ENCODE measurements at regions not wholly inside any gene's neighbourhood (a gene's known extent, or its start where the extent isn't known, plus 50 kb on each side); places are given as distances from the start of the nearest gene placed in this dataset.

DNA sequence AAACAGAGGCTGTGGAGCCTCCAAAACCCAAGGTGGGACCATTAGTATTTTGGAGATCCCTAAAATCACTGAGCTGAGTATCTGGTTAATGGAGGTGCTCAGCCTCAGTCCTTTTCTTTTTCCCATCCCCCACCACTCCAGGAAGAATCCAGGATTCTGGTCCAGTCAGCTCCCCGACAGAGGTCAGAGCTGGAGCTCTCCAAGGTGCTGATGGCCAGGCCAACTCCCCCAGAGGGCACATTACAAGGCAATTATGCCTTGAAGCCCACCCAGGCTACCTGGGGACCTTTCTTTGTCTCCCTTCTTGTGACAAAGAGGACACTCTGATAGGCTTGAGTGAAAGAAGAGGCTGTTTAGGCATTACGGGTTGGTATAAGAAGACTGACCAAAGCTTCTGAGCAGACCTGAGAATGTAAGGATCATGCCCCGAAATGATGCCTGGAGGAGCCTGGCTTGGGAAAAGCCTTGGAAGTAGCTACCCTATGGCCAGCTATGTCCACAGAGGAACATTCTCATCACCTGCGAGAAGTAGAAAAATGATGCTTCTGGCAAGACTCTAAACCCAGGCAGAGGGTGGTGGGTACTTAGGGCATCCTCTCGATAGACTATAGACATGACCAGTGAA, 102.5 kb upstream of the LDAH start:
- Mint-ChIP-seq H3K27ac (no peak overlapping the region), H3K4me1 (ENCODE audit: low read depth in 2 of 2) (no peaks in the 10 kb centered on the region), H3K9me3 (peaks cover 0 to 2% of the 10 kb centered on the region in 2 donors), H3K4me3 (no peak overlapping the region), H3K27me3 (peaks cover 9 to 31% of the 10 kb centered on the region in 2 donors), H3K36me3 (ENCODE audit: insufficient read depth) (no peaks in the 10 kb centered on the region)
- no peak for DNase-seq
- no peak for ATAC-seq (replicated peaks)

- Mint-ChIP-seq H3K27ac (no peak overlapping the region), H3K4me3 (no peak overlapping the region), H3K9me3 (no peaks in the 10 kb centered on the region), H3K36me3 (ENCODE audit: insufficient read depth) (no peaks in the 10 kb centered on the region), H3K4me1 (ENCODE audit: low read depth in 2 of 2) (peaks cover 0 to 2% of the 10 kb centered on the region in 2 donors), H3K27me3 (peaks cover 32 to 70% of the 10 kb centered on the region in 2 donors)
- ATAC-seq (replicated peaks) = no peak
- DNase-seq = no peak
Observed at GRCh38 chr2:20919297-20919800, 96.4 kb upstream of the LDAH start.

- Mint-ChIP-seq H3K27ac (no peak overlapping the region), H3K4me1 (ENCODE audit: low read depth in 2 of 2) (peaks cover 0 to 5% of the 10 kb centered on the region in 2 donors)
- ATAC-seq (replicated peaks) = no peak
Observed at GRCh38 chr2:20917719-20918572, 95.0 kb upstream of the LDAH start.

DNA sequence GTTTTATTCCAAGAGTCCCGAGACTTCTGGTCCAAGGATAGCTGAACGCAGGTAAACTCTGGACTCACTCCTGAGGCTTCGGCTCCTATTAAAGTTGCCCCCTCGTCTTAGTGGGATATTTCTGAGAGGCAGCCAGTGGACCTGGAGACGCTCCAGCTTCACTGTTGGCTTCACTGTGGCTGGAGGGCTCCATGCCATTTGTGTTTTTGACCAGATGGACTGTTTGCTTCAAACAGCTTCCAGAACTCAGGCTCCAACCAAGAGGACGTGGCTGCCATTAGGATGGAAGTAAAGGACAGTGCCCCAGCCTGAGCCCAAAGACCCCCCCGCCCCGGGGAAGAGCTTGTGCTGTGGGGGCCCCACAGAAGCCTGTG, 94.4 kb upstream of the LDAH start:
- H3K4me1 Mint-ChIP-seq (ENCODE audit: low read depth in 2 of 2) = peaks cover 0 to 5% of the 10 kb centered on the region in 2 donors
- no peak for ATAC-seq (replicated peaks)
- H3K27ac Mint-ChIP-seq = no peak overlapping the region

More at GRCh38 chr2:20917719-20918572, 95.0 kb upstream of the LDAH start:
- no peak for DNase-seq
- Mint-ChIP-seq H3K9me3 (no peaks in the 10 kb centered on the region), H3K36me3 (ENCODE audit: insufficient read depth) (peaks cover 2% of the 10 kb centered on the region), H3K4me3 (no peak overlapping the region), H3K27me3 (peaks cover 39 to 76% of the 10 kb centered on the region in 2 donors)

GRCh38 chr2:20916604-20917286, 93.8 kb upstream of the LDAH start:
- no peak overlapping the region for H3K4me3 Mint-ChIP-seq
- H3K27ac Mint-ChIP-seq = no peak overlapping the region
- ATAC-seq (replicated peaks) = no peak
- peaks cover 2% of the 10 kb centered on the region for H3K36me3 Mint-ChIP-seq (ENCODE audit: insufficient read depth)
- H3K9me3 Mint-ChIP-seq = no peaks in the 10 kb centered on the region
- H3K4me1 Mint-ChIP-seq (ENCODE audit: low read depth in 2 of 2) = peaks cover 0 to 5% of the 10 kb centered on the region in 2 donors
- peaks cover 45 to 79% of the 10 kb centered on the region in 2 donors for H3K27me3 Mint-ChIP-seq
- DNase-seq = no peak

More for the DNA sequence above, 94.4 kb upstream of the LDAH start:
- H3K27me3 Mint-ChIP-seq = peaks cover 40 to 76% of the 10 kb centered on the region in 2 donors
- H3K36me3 Mint-ChIP-seq (ENCODE audit: insufficient read depth) = peaks cover 2% of the 10 kb centered on the region
- H3K9me3 Mint-ChIP-seq = no peaks in the 10 kb centered on the region
- DNase-seq = no peak
- no peak overlapping the region for H3K4me3 Mint-ChIP-seq

DNA sequence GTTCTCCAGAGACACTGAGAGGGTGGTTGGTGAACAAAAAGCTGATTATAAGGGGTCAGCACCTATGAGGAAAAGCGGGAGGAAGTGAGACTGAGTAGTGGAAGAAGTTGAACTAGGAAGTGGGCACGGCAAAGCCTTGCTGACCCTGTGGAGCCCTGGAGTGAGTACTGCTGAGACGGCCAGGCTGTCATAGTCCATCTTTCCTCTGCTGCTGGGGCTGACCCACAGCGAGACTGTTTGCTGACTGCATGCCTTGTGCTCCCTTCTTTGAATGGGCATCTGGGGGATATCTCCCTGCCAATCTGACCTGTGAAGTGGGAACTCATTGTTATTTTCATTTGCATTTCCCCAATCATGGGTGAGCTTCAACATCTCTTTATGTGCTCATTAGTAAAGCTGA, 92.4 kb upstream of the LDAH start:
- H3K4me1 Mint-ChIP-seq (ENCODE audit: low read depth in 2 of 2) = peaks cover 0 to 5% of the 10 kb centered on the region in 2 donors
- no peak overlapping the region for H3K27ac Mint-ChIP-seq
- DNase-seq = no peak
- H3K4me3 Mint-ChIP-seq = no peak overlapping the region
- ATAC-seq (replicated peaks) = no peak
- peaks cover 2% of the 10 kb centered on the region for H3K36me3 Mint-ChIP-seq (ENCODE audit: insufficient read depth)
- no peaks in the 10 kb centered on the region for H3K9me3 Mint-ChIP-seq
- H3K27me3 Mint-ChIP-seq = peaks cover 51 to 86% of the 10 kb centered on the region in 2 donors

DNA sequence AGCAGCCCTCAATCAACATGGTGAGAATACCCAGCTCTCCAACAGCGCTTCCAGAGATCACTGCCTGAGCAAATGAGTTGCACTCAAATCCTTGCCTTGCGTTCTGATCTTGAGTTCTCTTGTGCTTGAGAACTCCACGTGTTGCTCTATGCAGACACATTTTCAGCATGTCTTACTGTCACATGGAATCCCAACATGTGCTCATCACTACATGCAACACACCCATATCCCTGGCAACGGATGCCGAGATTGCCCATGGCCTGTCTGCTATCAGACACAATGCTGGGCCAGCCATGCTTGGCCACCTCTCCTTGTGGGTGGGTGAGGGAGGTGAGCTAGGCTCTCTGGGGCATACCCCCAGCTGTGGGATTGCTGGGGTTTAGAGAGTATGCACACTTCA, 91.9 kb upstream of the LDAH start:
- Mint-ChIP-seq H3K4me1 (ENCODE audit: low read depth in 2 of 2) (peaks cover 0 to 5% of the 10 kb centered on the region in 2 donors), H3K27me3 (peaks cover 51 to 81% of the 10 kb centered on the region in 2 donors), H3K27ac (no peak overlapping the region), H3K9me3 (no peaks in the 10 kb centered on the region), H3K36me3 (ENCODE audit: insufficient read depth) (peaks cover 2% of the 10 kb centered on the region), H3K4me3 (no peak overlapping the region)
- no peak for DNase-seq
- ATAC-seq (replicated peaks) = no peak

DNA sequence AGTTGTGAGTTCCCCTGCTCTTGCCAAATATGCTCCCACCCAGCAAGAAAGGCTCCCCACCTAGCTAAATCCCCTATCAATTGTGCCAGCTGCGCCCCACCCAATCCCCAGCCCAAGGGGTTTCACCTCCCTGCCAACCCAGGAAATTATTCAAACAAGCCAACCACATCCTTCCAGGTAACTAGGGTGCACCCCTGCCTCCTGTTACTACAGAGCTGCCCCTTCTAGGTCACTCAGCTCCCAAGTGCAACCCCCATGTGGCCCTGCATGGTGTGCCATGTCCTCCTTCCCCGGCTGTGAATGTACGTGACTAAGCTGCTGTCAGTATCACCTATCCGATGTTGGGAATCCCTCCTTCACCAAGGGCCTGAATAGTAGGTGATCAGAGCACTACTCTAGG, 91.2 kb upstream of the LDAH start:
- ATAC-seq (replicated peaks) (no peak), DNase-seq (no peak)
- Mint-ChIP-seq H3K36me3 (ENCODE audit: insufficient read depth) (peaks cover 2% of the 10 kb centered on the region), H3K4me3 (no peak overlapping the region), H3K9me3 (no peaks in the 10 kb centered on the region), H3K27ac (no peak overlapping the region), H3K27me3 (peaks cover 55 to 75% of the 10 kb centered on the region in 2 donors), H3K4me1 (ENCODE audit: low read depth in 2 of 2) (peaks cover 0 to 5% of the 10 kb centered on the region in 2 donors)

GRCh38 chr2:20913491-20913890, 90.6 kb upstream of the LDAH start:
- H3K4me3 Mint-ChIP-seq = no peak overlapping the region
- peaks cover 61 to 71% of the 10 kb centered on the region in 2 donors for H3K27me3 Mint-ChIP-seq
- H3K9me3 Mint-ChIP-seq = no peaks in the 10 kb centered on the region
- peaks cover 2% of the 10 kb centered on the region for H3K36me3 Mint-ChIP-seq (ENCODE audit: insufficient read depth)
- no peak overlapping the region for H3K27ac Mint-ChIP-seq
- peaks cover 0 to 5% of the 10 kb centered on the region in 2 donors for H3K4me1 Mint-ChIP-seq (ENCODE audit: low read depth in 2 of 2)
- ATAC-seq (replicated peaks) (no peak), DNase-seq (no peak)

GRCh38 chr2:20900052-20900636, 77.2 kb upstream of the LDAH start:
- Mint-ChIP-seq H3K4me3 (no peak overlapping the region), H3K27me3 (peaks cover 44 to 55% of the 10 kb centered on the region in 2 donors), H3K9me3 (no peaks in the 10 kb centered on the region), H3K4me1 (ENCODE audit: low read depth in 2 of 2) (no peaks in the 10 kb centered on the region), H3K36me3 (ENCODE audit: insufficient read depth) (no peaks in the 10 kb centered on the region), H3K27ac (no peak overlapping the region)
- DNase-seq (no peak), ATAC-seq (replicated peaks) (no peak)

GRCh38 chr2:20897874-20898453, 75.1 kb upstream of the LDAH start:
- Mint-ChIP-seq H3K4me3 (no peak overlapping the region), H3K4me1 (ENCODE audit: low read depth in 2 of 2) (no peaks in the 10 kb centered on the region), H3K36me3 (ENCODE audit: insufficient read depth) (no peaks in the 10 kb centered on the region), H3K27me3 (peaks cover 53 to 66% of the 10 kb centered on the region in 2 donors), H3K27ac (no peak overlapping the region), H3K9me3 (peaks cover 0 to 1% of the 10 kb centered on the region in 2 donors)
- DNase-seq = no peak
- no peak for ATAC-seq (replicated peaks)

- Mint-ChIP-seq H3K4me3 (no peak overlapping the region), H3K4me1 (ENCODE audit: low read depth in 2 of 2) (no peaks in the 10 kb centered on the region), H3K27me3 (peaks cover 58 to 70% of the 10 kb centered on the region in 2 donors), H3K36me3 (ENCODE audit: insufficient read depth) (no peaks in the 10 kb centered on the region), H3K9me3 (peaks cover 0 to 1% of the 10 kb centered on the region in 2 donors), H3K27ac (no peak overlapping the region)
- ATAC-seq (replicated peaks) = no peak
- no peak for DNase-seq
Observed at GRCh38 chr2:20897047-20897446, 74.1 kb upstream of the LDAH start.

DNA sequence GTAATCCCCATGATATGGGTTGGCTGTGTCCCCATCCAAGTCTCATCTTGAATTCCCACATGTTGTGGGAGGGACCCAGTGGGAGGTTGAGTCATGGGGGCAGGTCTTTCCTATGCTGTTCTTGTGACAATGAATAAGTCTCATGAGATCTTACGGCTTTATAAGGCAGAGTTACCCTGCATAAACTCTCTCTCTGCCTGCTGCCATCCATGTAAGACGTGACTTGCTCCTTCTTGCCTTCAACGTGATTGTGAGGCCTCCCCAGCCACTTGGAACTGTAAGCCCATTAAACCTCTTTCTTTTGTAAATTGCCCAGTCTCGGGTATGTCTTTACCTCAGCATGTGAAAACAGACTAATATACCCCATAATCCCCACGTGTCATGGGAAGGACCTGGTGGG, 61.9 kb upstream of the LDAH start:
- no peaks in the 10 kb centered on the region for H3K9me3 Mint-ChIP-seq
- no peak for ATAC-seq (replicated peaks)
- no peak for DNase-seq
- peaks cover 6 to 26% of the 10 kb centered on the region in 2 donors for H3K27me3 Mint-ChIP-seq
- H3K36me3 Mint-ChIP-seq (ENCODE audit: insufficient read depth) = no peaks in the 10 kb centered on the region
- no peaks in the 10 kb centered on the region for H3K4me1 Mint-ChIP-seq (ENCODE audit: low read depth in 2 of 2)
- no peak overlapping the region for H3K27ac Mint-ChIP-seq
- H3K4me3 Mint-ChIP-seq = no peak overlapping the region

Data from effector memory CD8-positive, alpha-beta T cell (primary cell).